Esophagus squamous epithelium (tissue), 4 donors: ENCODE measurements at regions not wholly inside any gene's neighbourhood (a gene's known extent, or its start where the extent isn't known, plus 50 kb on each side); places are given as distances from the start of the nearest gene placed in this dataset.

Experiments
- POLR2A ChIP-seq, 4 donors: fragments of 450-650 bp; IDR thresholded peaks; one replicate each; pipeline ENCODE4 v1.6.1; 2017; ENCODE audit warnings: antibody characterized with exemption in 4 of 4, mild to moderate bottlenecking in 4 of 4, moderate library complexity in 3 of 4
- TF ChIP-seq, protein P1 (sequence below), 6 experiments: fragments of 450-650 bp in 4 of 6; fragments of 200-600 bp in 2 of 6; sonication (generic) in 2 of 6; IDR thresholded peaks; one replicate each; pipeline ENCODE4 v1.5.1; 2016 to 2019; ENCODE audit warnings: antibody characterized with exemption in 6 of 6, mild to moderate bottlenecking in 4 of 6, moderate library complexity in 4 of 6

GRCh38 chr3:168877899-168878298, 782.2 kb upstream of the GOLIM4 start:
- TF ChIP-seq, protein P1, sequence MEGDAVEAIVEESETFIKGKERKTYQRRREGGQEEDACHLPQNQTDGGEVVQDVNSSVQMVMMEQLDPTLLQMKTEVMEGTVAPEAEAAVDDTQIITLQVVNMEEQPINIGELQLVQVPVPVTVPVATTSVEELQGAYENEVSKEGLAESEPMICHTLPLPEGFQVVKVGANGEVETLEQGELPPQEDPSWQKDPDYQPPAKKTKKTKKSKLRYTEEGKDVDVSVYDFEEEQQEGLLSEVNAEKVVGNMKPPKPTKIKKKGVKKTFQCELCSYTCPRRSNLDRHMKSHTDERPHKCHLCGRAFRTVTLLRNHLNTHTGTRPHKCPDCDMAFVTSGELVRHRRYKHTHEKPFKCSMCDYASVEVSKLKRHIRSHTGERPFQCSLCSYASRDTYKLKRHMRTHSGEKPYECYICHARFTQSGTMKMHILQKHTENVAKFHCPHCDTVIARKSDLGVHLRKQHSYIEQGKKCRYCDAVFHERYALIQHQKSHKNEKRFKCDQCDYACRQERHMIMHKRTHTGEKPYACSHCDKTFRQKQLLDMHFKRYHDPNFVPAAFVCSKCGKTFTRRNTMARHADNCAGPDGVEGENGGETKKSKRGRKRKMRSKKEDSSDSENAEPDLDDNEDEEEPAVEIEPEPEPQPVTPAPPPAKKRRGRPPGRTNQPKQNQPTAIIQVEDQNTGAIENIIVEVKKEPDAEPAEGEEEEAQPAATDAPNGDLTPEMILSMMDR (IDR thresholded peaks at IDR 0.05), result no peak
- TF ChIP-seq POLR2A (IDR thresholded peaks at IDR 0.05), result no peak
